ENCODE measurements at regions not wholly inside any gene's neighbourhood (a gene's known extent, or its start where the extent isn't known, plus 50 kb on each side); places are given as distances from the start of the nearest gene placed in this dataset.
"Not testable (repeated sequence)": the region's sequence is repeated elsewhere in the genome, so short reads cannot be mapped to it uniquely, and the experiment has no call there.

DNA sequence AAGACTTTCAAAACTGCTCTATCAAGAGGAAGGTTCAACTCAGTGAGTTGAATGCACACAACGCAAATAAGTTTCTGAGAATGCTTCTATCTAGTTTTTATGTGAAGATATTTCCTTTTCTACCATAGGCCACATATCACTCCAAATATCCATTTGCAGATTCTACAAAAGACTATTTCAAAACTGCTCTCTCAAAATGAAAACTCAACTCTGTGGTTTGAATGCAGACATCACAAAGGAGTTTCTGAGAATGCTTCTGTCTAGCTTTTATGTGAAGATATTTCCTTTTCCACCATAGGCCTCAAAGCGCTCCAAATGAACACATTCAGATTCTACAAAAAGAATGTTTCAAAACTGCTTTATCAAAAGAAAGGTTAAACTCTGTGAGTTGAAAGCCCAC is 1093.1 kb upstream of the DEFB115 start:
- DNase-seq (ENCODE audit: low spot score): not testable (repeated sequence)

DNA sequence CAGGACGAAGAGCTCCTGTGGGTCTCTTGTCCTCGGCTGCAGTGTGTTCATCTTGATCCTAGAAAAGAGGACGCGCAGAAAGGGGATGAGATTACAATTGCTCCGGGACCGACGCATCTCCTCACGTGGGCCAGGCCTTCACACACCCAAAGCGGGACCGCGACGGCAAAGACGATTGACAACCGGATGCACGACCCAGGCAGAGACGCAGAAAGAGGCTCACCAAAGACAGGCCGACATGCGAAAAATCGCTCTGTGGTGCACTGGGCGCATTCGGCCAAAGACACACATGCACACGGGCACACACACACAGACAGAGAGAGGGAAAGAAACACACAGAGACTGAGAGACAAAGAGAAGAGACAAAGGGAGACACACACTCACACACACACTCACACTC is 1089.9 kb upstream of the DEFB115 start:
- DNase-seq (ENCODE audit: low spot score): no peak

DNA sequence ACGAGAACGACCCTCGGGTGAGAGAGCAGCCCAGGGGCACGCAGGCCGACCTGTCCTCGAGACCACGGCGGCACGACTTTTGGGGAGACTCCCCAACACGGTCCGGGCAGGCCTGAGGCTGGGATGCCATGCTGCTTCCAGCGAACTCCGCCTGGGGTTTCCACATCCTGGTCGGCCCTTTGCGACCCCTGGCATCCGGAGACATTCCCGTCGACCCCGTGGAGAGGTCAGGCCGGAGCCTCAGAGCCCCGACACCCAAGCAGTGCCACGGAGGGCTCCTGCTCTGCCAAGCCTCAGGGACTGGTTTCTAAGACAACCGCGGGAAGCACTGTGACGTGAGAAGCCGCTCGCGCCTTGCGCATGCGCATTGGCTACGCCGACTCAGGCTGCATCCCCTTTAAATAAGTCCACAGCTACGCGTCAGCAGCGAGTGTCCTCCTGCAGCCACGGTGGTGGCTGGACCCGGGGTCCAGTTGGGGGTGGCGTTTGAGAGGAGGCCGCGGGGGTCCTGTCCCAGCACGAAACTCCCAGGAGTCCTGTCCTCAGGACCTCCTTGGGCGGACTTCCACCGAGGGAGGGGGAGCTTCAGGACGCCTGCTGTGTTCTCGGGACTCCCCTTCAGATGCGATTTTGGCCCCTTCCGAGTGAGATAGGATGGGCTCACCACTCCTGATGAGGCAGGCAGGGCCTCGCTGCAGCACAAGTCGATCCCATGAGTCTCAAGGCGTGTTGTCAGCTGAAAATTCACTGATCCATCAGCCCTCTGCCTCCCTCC is 1089.3 kb upstream of the DEFB115 start:
- DNase-seq (ENCODE audit: low spot score): peak; percentile 69

DNA sequence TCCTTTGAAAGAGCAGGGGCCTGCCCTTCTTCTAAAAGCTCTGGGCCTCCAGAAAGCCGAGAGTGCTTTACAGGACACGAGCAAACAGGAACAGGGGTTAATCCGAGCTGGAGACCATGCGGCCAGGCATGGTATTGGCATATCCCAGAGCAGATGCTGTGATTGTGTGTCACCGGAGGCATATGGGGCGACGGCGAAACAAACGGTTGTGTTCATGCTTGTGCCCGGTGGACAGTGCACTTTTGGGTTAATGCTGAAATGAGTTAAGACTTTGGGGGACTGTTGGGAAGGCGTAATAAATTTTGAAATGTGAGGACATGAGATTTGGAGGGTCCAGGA is 1088.7 kb upstream of the DEFB115 start:
- DNase-seq (ENCODE audit: low spot score): peak; percentile 1

DNA sequence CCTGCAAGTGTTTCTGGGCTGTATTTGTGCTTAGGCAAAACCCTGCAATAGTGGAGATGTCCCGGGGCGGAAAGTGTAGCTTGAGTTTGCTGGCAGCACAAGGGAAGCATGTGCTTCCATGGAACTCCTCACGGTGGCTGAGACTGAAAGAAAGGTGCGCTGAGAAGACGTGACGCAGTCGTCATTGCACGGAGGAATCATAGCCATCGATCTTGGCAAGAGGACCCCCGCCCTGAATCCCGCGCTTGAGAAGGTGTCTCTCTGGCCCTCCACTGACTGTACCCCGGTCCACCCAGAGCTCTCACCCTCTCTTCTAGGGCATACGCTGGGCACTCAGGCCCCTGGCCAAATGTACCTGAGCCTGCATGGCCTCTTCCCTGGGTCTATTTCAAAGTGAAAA is 1081.8 kb upstream of the DEFB115 start:
- no peak for DNase-seq (ENCODE audit: low spot score)

DNA sequence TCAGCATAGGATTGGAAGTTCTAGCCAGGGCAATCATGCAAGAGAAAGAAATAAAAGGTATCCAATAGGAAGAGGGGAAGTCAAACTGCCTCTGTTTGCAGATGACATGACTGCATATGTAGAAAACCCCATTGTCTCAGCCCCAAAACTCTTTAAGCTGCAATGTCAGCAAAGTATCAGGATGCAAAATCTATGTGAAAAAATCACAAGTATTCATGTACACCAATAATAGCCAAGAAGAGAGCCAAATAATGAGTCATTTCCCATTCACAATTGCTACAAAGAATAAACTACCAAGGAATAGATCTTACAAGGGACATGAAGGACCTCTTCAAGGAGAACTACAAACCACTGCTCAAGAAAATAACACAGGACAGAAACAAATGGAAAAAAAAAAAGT is 1074.3 kb upstream of the DEFB115 start:
- DNase-seq (ENCODE audit: low spot score): not testable (repeated sequence)

DNA sequence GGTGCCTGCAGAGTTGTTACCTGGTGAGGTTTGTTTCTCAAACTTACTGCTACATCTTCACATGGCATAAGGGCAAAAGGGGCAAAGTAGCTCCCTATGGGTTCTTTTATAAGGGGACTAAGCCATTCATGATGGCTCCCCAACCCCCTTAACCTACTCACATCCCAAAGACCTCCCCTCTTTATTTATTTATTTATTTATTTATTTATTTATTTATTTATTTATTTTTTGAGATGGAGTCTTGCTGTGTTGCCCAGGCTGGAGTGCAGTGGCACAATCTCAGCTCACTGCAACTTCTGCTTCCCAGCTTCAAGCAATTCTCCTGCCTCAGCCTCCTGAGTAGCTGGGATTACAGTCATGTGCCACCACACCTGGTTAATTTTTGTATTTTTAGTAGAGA is 1065.7 kb upstream of the DEFB115 start:
- not testable (repeated sequence) for DNase-seq (ENCODE audit: low spot score)

DNA sequence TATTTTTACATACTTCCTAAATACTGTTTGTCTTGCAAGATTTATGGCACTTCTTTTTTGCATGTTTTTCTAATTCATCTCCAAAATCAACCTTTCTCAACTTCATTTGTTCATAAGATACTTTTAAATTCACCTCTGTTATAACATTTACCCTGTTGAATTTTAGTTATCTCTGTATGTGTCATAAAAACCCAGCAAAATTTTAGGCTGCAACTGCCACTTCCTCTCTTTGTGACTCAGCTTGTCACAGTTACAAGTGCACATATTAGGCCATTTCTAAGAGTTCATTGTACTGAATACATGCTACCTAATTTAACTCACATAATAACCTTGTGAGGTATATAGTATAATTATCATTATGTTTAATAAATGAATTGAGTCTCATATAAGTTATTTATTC is 1023.0 kb upstream of the DEFB115 start:
- not testable (repeated sequence) for DNase-seq (ENCODE audit: low spot score)

DNA sequence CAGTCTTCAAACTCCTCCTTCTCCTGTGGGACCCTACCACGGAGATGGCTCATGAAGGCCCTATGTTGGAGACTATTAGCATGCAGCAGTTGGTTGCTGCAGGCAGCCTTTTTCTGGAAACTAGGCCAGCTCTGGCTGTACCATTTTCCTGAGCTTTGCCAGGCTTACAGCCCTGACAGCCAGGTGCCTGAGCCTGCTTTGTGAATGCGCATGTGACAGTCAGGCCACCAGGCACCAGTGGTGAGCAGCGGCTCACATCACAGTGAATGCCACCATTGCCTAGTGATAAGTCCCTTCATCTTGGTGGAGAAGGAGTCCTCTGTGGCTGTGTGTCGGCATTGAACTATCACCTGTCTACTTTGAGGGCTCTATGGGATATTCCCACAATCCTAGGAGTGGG is 982.4 kb upstream of the DEFB115 start:
- not testable (repeated sequence) for DNase-seq (ENCODE audit: low spot score)

DNA sequence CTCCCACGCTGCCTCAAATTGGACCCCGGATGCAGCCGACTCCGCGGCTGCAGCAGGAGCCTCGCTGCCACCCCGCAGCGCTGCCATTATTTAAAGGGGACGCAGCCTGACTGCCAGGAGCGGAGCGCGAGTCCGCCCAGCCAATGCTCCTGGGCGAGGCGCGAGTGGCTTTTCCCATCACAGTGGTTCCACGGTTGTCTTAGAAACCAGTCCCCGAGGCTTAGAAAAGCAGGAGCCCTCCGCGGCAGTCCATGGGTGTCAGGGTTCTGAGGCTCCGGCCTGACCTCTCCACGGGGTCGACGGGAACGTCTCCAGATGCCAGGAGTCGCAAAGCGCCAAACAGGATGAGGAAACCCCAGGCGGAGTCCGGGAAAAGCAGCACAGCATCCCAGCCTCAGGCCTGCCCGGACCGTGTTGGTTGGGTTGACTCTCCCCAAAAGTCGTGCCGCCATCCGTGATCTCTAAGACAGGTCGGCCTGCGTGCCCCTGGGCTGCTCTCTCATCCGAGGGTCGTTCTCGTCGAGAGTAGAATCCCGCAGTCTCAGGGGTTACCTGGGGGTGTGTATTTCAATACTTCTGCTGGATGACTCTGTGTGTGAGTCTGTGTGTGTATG is 975.8 kb upstream of the DEFB115 start:
- no peak for DNase-seq (ENCODE audit: low spot score)

DNA sequence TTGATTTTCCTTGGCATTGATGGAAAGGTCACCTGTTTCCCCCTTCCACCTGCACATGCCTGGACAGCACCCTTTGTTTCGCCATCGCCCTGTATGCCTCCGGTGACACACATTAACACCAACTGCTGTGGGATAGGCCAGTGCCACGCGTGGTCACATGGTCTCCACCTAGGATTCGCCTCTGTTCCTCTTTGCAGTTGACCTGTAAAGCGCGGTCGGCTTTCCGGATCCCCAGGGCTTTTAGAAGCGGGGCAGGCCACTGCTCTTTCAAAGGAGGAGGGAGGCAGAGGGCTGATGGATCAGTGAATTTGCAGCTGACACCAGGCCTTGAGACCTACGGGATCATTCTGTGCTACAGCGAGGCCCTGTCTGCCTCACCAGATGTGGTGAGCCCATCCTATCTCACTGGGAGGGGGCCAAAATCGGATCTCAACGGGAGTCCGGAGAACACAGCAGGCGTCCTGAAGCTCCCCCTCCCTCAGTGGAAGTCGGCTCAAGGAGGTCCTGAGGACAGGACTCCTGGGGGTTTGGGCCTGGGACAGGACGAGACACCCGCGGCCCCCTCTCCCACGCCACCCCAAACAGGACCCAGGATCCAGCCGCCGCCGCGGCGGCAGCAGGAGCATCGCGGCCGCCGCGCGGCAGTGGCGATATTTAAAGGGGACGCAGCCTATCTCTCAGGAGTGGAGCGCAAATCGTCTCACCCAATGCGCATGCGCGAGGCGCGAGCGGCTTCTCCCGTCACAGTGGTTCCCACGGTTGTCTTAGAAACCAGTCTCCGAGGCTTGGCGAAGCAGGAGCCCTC is 973.8 kb upstream of the DEFB115 start:
- peak; percentile 84 for DNase-seq (ENCODE audit: low spot score)

DNA sequence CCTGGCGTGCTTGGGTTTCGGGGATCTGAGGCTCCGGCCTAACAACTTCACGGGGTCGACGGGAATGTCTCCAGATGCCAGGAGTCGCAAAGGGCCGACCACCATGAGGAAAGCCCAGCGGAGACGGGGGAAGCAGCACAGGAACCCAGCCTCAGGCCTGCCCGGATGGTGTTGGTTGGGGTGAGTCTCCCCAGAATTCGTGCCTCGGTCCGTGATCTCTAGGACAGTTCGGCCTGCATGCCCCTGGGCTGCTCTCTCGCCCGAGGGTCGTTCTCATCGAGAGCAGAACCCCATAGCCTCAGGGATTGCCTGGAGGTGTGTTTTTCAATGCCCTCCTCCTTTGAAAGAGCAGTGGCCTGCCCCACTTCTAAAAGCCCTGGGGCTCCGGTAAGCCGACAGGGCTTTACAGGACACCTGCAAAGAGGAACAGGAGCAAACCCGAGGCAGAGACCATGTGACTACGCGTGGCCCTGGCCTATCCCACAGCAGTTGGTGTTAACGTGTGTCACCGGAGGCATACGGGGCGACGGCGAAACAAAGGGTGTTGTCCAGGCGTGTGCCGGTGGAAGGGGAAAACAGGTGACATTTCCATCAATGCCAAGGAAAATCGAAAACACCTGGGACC is 973.1 kb upstream of the DEFB115 start:
- DNase-seq (ENCODE audit: low spot score): no peak

DNA sequence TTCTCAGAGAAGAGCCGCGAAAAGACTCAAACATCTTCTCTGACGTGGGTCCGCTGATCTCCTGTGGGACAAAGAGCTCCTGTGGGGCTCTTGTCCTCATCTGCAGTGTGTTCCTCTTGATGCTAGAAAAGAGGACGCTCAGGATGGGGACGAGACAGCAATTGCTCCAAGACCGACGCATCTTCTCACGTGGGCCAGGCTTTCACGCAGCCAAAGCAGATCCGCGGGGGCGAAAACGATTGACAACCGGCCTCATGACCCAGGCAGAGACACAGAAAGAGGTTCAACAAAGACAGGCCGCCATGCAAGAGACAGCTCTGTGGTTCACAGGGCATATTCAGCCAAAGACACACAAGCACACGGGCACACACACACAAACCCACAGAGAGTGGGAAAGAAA is 971.8 kb upstream of the DEFB115 start:
- DNase-seq (ENCODE audit: low spot score): no peak

DNA sequence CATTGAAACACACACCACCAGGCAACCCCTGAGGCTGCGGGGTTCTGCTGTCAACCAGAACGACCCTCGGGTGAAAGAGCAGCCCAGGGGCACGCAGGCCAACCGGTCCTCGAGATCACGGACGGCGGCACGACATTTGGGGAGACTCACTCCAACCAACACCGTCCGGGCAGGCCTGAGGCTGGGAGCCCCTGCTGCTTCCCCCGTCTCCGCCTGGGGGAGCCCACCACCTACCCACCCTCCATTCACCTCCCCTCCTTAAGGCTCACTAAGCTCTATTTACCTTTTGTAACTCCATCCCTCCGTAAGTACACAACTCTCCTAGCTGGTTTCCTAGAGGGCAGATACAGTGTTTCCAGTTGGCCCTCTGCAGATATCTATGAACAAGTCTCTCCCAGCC is 971.3 kb upstream of the DEFB115 start:
- no peak for DNase-seq (ENCODE audit: low spot score)

DNA sequence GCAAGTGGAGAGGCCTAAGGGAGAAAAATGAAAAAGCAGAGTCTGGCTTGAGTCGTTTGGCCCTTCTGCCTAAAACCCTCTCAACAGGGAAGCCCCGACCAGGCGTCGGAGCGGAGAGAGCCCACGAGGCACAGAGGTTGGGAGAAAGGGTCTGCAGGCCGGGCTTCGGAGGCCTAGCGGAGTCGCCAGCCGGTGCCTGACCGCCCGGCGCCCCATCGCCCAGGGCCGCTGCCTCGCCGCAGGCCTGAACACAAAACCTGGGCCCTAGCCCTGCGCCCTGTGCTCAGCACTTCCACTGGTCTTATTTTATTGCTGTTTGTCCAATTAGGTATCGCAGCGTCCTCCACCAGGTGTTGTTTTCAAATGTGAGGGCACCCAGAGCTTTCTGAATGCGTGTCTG is 970.0 kb upstream of the DEFB115 start:
- not testable (repeated sequence) for DNase-seq (ENCODE audit: low spot score)

DNA sequence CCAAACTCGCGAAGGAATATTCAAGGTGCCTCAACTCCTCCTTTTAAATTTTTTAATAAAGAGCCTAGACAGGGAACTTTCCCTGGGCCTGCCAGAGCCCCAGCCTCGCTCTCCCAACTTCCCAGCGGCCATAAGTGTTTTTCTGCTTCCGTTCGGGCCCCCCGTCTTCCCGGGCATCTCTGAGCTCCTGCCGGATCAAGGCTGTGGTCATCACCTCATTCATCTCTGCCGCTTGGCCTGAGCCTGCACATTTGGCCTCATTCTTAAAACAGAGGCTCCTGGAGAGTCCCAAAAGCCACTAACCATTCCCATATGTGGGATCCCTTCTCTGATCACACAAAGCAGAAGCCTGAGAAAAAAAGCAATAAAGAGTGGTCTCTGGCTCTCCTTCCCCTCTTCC is 969.1 kb upstream of the DEFB115 start:
- DNase-seq (ENCODE audit: low spot score): no peak

DNA sequence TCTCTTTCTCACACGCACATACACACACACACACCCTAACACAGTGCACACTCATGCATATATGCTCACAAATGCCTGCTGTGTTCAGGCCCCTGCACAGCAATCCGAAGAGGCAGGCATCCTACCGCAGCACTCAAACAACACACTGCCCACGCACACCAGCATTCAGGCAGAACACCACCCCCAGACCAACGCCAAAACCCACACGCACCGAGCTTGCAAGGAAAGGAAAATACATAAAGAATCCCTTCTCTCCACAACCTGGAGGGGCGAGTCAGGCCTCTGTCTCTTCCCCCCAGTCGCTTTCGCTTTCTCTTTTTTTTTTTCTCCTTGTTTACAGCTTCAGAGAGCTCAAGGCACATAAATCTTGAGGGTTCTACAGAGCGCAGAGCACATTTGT is 968.4 kb upstream of the DEFB115 start:
- DNase-seq (ENCODE audit: low spot score): not testable (repeated sequence)

DNA sequence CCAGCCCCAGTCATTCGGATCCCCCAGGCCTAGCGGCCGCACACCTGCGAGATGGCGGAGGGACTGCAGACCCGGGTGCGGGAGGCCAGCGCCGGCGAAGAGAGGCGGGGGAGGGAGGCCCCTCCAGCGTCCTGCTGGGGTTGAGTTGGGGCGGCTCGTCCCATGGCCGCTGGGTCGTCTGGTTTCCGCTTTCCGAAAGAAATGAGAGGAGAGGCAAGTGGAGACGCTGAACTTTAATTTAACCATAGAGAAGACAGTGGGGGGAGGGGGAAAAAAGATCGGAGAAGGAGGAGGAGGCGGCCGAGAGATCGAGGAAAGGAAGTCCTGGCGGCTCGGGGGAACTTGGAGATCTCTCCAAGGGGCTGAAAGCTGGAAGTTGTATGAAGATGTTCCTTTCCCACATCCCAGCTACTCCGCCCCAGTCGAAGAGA is 967.7 kb upstream of the DEFB115 start:
- not testable (repeated sequence) for DNase-seq (ENCODE audit: low spot score)

DNA sequence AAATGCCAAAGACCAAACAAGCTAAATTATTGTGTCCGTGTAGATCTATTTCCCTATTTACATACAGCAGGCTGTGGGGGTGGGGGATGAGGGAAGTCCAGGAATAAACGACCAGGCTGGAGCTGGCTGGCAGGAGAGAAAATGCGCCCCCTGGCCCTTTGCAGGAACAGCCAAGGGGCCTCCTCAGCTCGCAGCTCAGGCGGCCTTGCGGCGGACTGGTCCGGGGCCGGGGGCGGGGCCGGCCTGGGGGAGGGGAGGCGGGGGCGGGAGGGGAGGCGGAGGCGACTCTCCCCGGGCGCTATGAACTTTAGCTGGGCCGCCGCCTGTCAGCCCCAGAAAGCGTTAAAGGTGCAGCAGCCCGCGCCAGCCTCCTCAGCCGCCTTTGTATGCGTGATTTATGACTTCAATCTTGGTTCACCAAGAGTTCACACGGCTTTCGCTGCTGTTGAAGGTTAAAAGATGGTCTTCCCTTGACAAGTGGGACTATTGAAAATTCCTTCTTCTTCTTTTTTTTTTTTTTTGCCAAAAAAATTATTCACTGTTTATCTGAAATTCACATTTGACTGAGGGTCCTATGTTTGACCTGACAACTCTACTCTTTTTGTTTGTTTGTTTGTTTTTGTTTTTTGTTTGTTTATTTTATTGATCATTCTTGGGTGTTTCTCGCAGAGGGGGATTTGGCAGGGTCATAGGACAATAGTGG is 967.0 kb upstream of the DEFB115 start:
- DNase-seq (ENCODE audit: low spot score): peak; percentile 55

DNA sequence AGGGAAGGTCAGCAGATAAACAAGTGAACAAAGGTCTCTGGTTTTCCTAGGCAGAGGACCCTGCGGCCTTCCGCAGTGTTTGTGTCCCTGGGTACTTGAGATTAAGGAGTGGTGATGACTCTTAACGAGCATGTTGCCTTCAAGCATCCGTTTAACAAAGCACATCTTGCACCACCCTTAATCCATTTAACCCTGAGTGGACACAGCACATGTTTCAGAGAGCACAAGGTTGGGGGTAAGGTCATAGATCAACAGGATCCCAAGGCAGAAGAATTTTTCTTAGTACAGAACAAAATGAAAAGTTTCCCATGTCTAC is 966.4 kb upstream of the DEFB115 start:
- not testable (repeated sequence) for DNase-seq (ENCODE audit: low spot score)

DNA sequence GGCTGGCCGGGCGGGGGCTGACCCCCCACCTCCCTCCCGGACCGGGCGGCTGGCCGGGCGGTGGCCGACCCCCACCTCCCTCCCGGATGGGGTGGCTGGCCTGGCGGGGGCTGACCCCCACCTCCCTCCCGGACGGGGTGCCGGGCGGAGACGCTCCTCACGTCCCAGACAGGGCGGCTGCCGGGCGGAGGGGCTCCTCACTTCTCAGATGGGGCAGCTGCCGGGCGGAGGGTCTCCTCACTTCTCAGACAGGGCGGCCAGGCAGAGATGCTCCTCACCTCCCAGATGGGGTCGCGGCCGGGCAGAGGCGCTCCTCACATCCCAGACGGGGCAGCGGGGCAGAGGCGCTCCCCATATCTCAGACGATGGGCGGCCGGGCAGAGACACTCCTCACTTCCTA is 965.8 kb upstream of the DEFB115 start:
- DNase-seq (ENCODE audit: low spot score): not testable (repeated sequence)

DNA sequence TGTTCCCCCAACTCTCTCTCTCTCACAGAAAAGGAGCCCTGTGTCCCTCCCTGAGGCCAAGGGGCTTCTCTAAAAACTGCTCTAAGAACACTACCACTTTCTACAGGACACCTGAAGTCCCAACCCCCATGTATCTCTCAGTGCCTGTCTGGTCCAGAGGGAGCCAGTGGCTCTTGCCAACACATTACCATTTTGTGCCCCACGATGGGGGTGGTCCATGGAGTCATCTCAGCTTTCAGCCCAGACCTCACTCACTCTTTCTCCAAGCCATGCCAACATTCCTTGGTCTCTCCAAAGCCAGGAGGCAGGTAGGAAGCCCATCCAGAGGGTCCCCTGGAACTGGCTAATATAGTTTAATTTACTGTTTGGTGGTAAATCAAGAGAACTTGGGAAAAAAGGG is 962.1 kb upstream of the DEFB115 start:
- DNase-seq (ENCODE audit: low spot score): not testable (repeated sequence)
